IPS-20b (cell line): ENCODE measurements at regions not wholly inside any gene's neighbourhood (a gene's known extent, or its start where the extent isn't known, plus 50 kb on each side); places are given as distances from the start of the nearest gene placed in this dataset.

Experiments
- H3K27ac ChIP-seq: one replicate; pipeline ENCODE4 v1.5.1; 2013; ENCODE audit warnings: low read length
- H3K27me3 ChIP-seq: 2 replicates; pipeline ENCODE4 v1.6.1; 2013; ENCODE audit warnings: mild to moderate bottlenecking, low read length, inconsistent platforms; ENCODE audit not compliant: insufficient read depth
- H3K36me3 ChIP-seq: 2 replicates; pipeline ENCODE4 v1.6.1; 2013; ENCODE audit warnings: low read depth, mild to moderate bottlenecking, inconsistent platforms, low read length, moderate library complexity; ENCODE audit not compliant: insufficient read depth
- H3K4me1 ChIP-seq: 2 replicates; pipeline ENCODE4 v1.6.1; 2013; ENCODE audit warnings: mild to moderate bottlenecking, control low read depth, inconsistent platforms, low read length, moderate library complexity; ENCODE audit not compliant: insufficient read depth
- H3K4me3 ChIP-seq: 2 replicates; pipeline ENCODE4 v1.5.1; 2013; ENCODE audit warnings: mild to moderate bottlenecking, low read length, inconsistent platforms
- H3K9ac ChIP-seq: 2 replicates; pipeline ENCODE4 v1.6.1; 2013; ENCODE audit warnings: low read depth, mild to moderate bottlenecking, inconsistent platforms, low read length, moderate library complexity
- H3K9me3 ChIP-seq: 2 replicates; pipeline ENCODE4 v1.6.1; 2013; ENCODE audit warnings: mild to moderate bottlenecking, low read depth, low read length, inconsistent platforms; ENCODE audit not compliant: insufficient read depth

DNA sequence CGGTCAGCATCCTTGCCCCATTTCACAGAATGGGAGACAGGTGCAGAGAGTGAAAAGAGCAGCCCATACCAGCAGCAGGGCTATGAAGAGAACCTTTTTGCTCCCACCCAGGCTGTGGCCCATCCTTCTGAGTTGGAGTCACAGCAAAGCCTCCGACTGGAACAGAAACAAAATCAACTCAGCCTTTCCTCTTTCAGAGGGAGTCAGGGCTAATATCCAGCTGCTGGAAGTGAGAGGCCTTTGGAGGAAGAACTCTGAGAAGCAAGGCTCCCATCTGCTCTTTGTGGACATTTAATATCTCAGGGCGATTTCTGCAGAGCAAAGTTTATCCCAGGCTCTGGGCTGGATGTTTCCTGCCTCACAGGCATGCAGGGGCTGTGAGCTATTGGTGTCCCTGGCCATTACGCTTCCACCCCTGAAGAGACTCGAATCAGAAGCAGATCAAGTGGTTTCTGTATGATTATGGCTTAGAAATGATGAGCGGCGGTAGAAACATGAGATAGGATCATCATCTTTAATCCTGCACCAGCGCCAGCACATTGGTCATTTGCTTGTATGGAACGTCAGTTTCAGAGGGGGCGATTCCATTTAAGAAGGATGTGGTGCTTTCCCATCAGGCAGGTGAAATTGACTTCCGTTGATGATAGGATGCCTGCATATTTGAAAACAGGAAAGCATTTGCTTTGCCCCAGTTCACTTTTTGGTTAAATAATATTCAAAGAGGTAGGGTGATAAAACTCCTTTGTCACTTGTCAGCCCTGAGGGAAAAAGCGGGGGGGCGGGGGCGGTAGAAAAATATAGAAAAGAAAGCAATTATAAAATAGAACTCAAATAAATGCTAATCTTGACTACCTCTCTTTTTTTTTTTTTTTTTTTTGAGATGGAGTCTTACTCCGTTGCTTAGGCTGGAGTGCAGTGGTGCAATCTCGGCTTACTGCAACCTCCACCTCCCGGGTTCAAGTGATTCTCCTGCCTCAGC is 152.4 kb downstream of the LRRC30 start:
- Histone ChIP-seq H3K36me3 (no peaks in the 10 kb centered on the region), H3K27ac (no peak overlapping the region), H3K9ac (no peak overlapping the region), H3K4me1 (peaks cover 3% of the 10 kb centered on the region; the same call in 1 of the 2 replicates), H3K4me3 (no peak overlapping the region), H3K27me3 (no peaks in the 10 kb centered on the region), H3K9me3 (no peaks in the 10 kb centered on the region)

- H3K4me3 ChIP-seq = no peak overlapping the region
- H3K9ac ChIP-seq = no peak overlapping the region
- H3K27me3 ChIP-seq = no peaks in the 10 kb centered on the region
- H3K9me3 ChIP-seq = no peaks in the 10 kb centered on the region
- H3K4me1 ChIP-seq = peaks cover 3% of the 10 kb centered on the region; the same call in 1 of the 2 replicates
- no peaks in the 10 kb centered on the region for H3K36me3 ChIP-seq
- no peak overlapping the region for H3K27ac ChIP-seq
Measured at GRCh38 chr18:7388741-7389140, 157.9 kb downstream of the LRRC30 start.

- no peaks in the 10 kb centered on the region for H3K9me3 ChIP-seq
- H3K27ac ChIP-seq = no peak overlapping the region
- H3K27me3 ChIP-seq = no peaks in the 10 kb centered on the region
- H3K36me3 ChIP-seq = no peaks in the 10 kb centered on the region
- H3K4me3 ChIP-seq = no peak overlapping the region
- H3K4me1 ChIP-seq = no peaks in the 10 kb centered on the region
- H3K9ac ChIP-seq = no peak overlapping the region
Measured at GRCh38 chr18:7390731-7391492, 160.0 kb downstream of the LRRC30 start.

GRCh38 chr18:7393080-7393479 is 162.2 kb downstream of the LRRC30 start:
- Histone ChIP-seq H3K36me3 (no peaks in the 10 kb centered on the region), H3K27ac (no peak overlapping the region), H3K9me3 (no peaks in the 10 kb centered on the region), H3K9ac (no peak overlapping the region), H3K27me3 (no peaks in the 10 kb centered on the region), H3K4me3 (no peak overlapping the region), H3K4me1 (no peaks in the 10 kb centered on the region)

DNA sequence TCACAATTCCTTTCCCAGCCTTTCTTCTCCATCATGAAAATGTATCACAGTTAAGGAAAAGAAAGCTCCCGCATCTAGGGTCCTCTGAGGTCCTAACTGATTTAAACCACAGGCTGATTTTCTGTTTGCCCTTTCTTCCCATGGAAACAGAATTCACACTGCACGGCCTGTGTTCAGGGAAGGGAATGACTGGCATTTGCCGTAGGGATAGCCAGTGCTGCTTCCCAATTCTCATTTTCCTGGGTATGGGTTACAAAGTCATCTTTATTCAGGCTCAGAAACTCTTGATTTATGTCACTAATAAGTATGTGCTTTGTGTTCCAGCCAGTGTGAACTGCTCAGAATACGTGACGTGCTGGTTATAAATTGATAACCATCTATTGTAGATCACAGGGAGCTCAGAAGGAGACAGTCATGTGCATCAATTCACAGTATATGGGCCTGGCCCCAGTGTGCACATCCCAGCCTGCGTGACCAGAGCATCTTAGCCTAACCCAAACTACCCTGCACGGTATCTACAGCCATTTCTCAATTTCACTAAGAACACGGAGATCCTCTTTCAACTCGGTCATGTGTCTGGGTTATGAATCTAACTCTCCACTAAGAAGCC is 163.3 kb downstream of the LRRC30 start:
- no peaks in the 10 kb centered on the region for H3K27me3 ChIP-seq

GRCh38 chr18:7395566-7395965 is 164.7 kb downstream of the LRRC30 start:
- H3K9me3 ChIP-seq = no peaks in the 10 kb centered on the region
- no peaks in the 10 kb centered on the region for H3K27me3 ChIP-seq
- H3K36me3 ChIP-seq = no peaks in the 10 kb centered on the region
- no peak overlapping the region for H3K27ac ChIP-seq
- H3K4me1 ChIP-seq = no peaks in the 10 kb centered on the region
- no peak overlapping the region for H3K9ac ChIP-seq
- no peak overlapping the region for H3K4me3 ChIP-seq

More for the DNA sequence above, 163.3 kb downstream of the LRRC30 start:
- H3K4me3 ChIP-seq = no peak overlapping the region
- no peaks in the 10 kb centered on the region for H3K36me3 ChIP-seq
- H3K4me1 ChIP-seq = no peaks in the 10 kb centered on the region
- no peak overlapping the region for H3K9ac ChIP-seq
- H3K9me3 ChIP-seq = no peaks in the 10 kb centered on the region
- no peak overlapping the region for H3K27ac ChIP-seq

GRCh38 chr18:7413906-7414305 is 153.2 kb upstream of the PTPRM start:
- peaks cover 10% of the 10 kb centered on the region; the same call in 1 of the 2 replicates for H3K4me1 ChIP-seq
- no peaks in the 10 kb centered on the region for H3K27me3 ChIP-seq
- H3K9me3 ChIP-seq = no peaks in the 10 kb centered on the region
- no peaks in the 10 kb centered on the region for H3K36me3 ChIP-seq
- H3K4me3 ChIP-seq = no peak overlapping the region
- no peak overlapping the region for H3K27ac ChIP-seq
- no peak overlapping the region for H3K9ac ChIP-seq

- peaks cover 10% of the 10 kb centered on the region; the same call in 1 of the 2 replicates for H3K4me1 ChIP-seq
- no peak overlapping the region for H3K27ac ChIP-seq
- H3K36me3 ChIP-seq = no peaks in the 10 kb centered on the region
- H3K4me3 ChIP-seq = no peak overlapping the region
- H3K27me3 ChIP-seq = no peaks in the 10 kb centered on the region
- H3K9me3 ChIP-seq = no peaks in the 10 kb centered on the region
- H3K9ac ChIP-seq = no peak overlapping the region
Measured at GRCh38 chr18:7414459-7414858, 152.7 kb upstream of the PTPRM start.

- Histone ChIP-seq H3K9ac (no peak overlapping the region), H3K36me3 (no peaks in the 10 kb centered on the region), H3K4me3 (no peak overlapping the region), H3K27ac (no peak overlapping the region), H3K4me1 (peaks cover 10% of the 10 kb centered on the region; the same call in 1 of the 2 replicates), H3K27me3 (no peaks in the 10 kb centered on the region), H3K9me3 (no peaks in the 10 kb centered on the region)
Measured at GRCh38 chr18:7415081-7415894, 151.8 kb upstream of the PTPRM start.

DNA sequence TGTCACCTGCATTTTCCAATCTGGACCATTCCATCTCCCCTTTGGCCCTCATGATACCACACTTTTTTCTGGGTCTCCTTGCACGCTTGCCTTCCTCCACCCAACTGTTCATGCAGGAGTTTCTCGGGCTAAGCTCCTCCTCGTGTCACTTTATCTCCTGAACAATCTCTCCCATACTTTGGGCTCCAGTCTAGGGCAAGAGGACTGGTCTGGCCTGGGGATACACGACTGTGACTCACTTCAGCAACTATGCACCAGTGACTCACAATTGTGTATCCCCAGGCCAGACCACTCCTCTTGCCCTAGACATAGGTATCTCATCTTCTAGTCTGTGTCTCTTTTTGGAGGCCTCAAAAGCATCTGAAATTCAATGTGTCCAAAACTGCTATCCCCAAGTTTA is 149.4 kb upstream of the PTPRM start:
- Histone ChIP-seq H3K36me3 (no peaks in the 10 kb centered on the region), H3K4me1 (peaks cover 10% of the 10 kb centered on the region; the same call in 1 of the 2 replicates), H3K9me3 (no peaks in the 10 kb centered on the region), H3K27ac (no peak overlapping the region), H3K4me3 (no peak overlapping the region), H3K27me3 (no peaks in the 10 kb centered on the region), H3K9ac (no peak overlapping the region)

DNA sequence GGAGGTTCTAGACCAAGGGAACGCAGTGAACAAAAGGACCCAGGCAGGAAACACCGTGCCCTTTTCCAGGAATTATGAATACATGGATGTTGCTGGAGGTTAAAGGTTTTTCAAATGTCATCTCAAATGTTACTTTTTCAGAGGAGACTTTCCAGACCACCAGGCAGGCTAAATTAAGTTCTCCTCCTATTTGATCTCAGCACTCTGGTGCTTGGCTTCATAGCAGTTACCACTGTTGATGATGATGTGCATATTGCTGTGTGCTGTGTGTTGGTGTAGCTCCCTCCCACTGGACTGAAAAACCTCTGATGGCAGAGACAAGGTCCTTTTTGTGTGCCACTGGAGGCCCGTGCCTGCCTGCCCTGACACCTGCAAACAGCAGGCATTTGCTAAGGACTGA is 137.3 kb upstream of the PTPRM start:
- Histone ChIP-seq H3K27ac (no peak overlapping the region), H3K4me3 (no peak overlapping the region), H3K36me3 (no peaks in the 10 kb centered on the region), H3K9ac (no peak overlapping the region), H3K27me3 (no peaks in the 10 kb centered on the region), H3K9me3 (no peaks in the 10 kb centered on the region), H3K4me1 (no peaks in the 10 kb centered on the region)
